SU-DHL-6 (cell line): ENCODE measurements at regions not wholly inside any gene's neighbourhood (a gene's known extent, or its start where the extent isn't known, plus 50 kb on each side); places are given as distances from the start of the nearest gene placed in this dataset.

Experiments used
- H2AFZ ChIP-seq: fragments of 200-600 bp; sonication (generic); 2 replicates; pipeline ENCODE4 v1.6.1; 2014; ENCODE audit warnings: low read depth, mild to moderate bottlenecking, moderate library complexity, mixed read lengths, antibody characterized with exemption, low read length; ENCODE audit not compliant: severe bottlenecking
- H3F3A ChIP-seq: fragments of 200-600 bp; shearing (Covaris generic); 2 replicates; pipeline ENCODE4 v1.6.0; 2016; ENCODE audit warnings: antibody characterized with exemption, mild to moderate bottlenecking; ENCODE audit not compliant: insufficient read depth
- H3K27ac ChIP-seq: fragments of 200-600 bp; sonication (generic); 2 replicates; pipeline ENCODE4 v1.5.1; 2016; ENCODE audit warnings: low read depth, mild to moderate bottlenecking, low read length, moderate library complexity, mixed read lengths
- H3K27me3 ChIP-seq: fragments of 200-600 bp; sonication (generic), shearing (Covaris generic); 2 replicates; pipeline ENCODE4 v1.6.0; 2014; ENCODE audit warnings: mild to moderate bottlenecking, low read length
- H3K36me3 ChIP-seq: fragments of 200-600 bp; sonication (generic); 2 replicates; pipeline ENCODE4 v1.6.1; 2014; ENCODE audit warnings: mild to moderate bottlenecking, low read length, mixed read lengths
- H3K4me2 ChIP-seq: fragments of 300-600, 200-600 bp; shearing (Covaris generic), sonication (generic); 2 replicates; pipeline ENCODE4 v1.6.0; 2014; ENCODE audit warnings: low read length, low read depth, mild to moderate bottlenecking; ENCODE audit not compliant: poor library complexity, severe bottlenecking
- H3K4me3 ChIP-seq: fragments of 200-600 bp; sonication (generic); 2 replicates; pipeline ENCODE4 v1.5.1; 2014; ENCODE audit warnings: antibody characterized with exemption, low read length, mild to moderate bottlenecking, mixed read lengths; ENCODE audit not compliant: insufficient read depth, poor library complexity, severe bottlenecking
- H3K79me2 ChIP-seq: fragments of 200-600 bp; sonication (generic); 2 replicates; pipeline ENCODE4 v1.6.1; 2014; ENCODE audit warnings: mild to moderate bottlenecking, low read length, moderate library complexity; ENCODE audit not compliant: insufficient read depth
- H3K9ac ChIP-seq: fragments of 200-600 bp; sonication (generic); 2 replicates; pipeline ENCODE4 v1.7.0; 2014; ENCODE audit warnings: mild to moderate bottlenecking, low read length
- H3K9me2 ChIP-seq: fragments of 200-600 bp; sonication (generic); replicated peaks from 2 replicates; pipeline ENCODE4 v1.6.1; 2014; ENCODE audit warnings: low read length; ENCODE audit not compliant: insufficient read depth
- H3K9me3 ChIP-seq: fragments of 200-600 bp; sonication (generic); 2 replicates; pipeline ENCODE4 v1.6.1; 2014; ENCODE audit warnings: low read length, mixed read lengths; ENCODE audit not compliant: insufficient read depth
- H4K20me1 ChIP-seq: fragments of 200-600 bp; sonication (generic); 2 replicates; pipeline ENCODE4 v1.6.1; 2014; ENCODE audit warnings: low read depth, mild to moderate bottlenecking, antibody characterized with exemption, low read length, moderate library complexity, mixed read lengths
- EZH2phosphoT487 ChIP-seq: fragments of 200-600 bp; sonication (generic), shearing (Covaris generic); conservative IDR thresholded peaks from 2 replicates; pipeline ENCODE4 v1.6.1; 2018; ENCODE audit warnings: mild to moderate bottlenecking, antibody characterized with exemption, low read length, moderate library complexity, mixed read lengths
- TF ChIP-seq, protein P1 (sequence below): fragments of 200-600 bp; sonication (generic); IDR thresholded peaks from one replicate; pipeline ENCODE4 v1.5.1; 2017; ENCODE audit warnings: antibody characterized with exemption, mild to moderate bottlenecking, low read length, moderate library complexity; ENCODE audit not compliant: insufficient read depth, poor library complexity, severe bottlenecking

DNA sequence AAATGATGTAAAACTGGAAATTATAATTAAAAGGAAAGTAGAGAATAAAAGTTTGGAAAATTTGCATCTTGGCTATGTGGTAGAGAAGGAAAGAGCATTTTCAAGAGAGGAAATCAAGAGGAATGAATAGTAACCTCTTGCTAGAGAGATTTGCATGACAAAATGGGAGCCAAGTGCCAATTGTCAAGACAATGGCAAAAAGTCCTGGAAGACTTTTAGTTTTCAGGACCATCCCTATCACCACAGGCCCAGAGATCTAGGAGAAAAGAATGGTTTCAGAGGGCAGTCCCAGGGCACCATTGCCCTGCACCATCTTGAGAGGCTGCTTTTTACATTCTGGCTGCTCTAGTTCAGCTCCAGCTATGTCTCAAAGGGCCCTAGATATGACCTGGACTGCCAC is 1427.6 kb downstream of the ZPLD1 start:
- Histone ChIP-seq H2AFZ (no peak overlapping the region), H3K27me3 (no peaks in the 10 kb centered on the region), H3K9me3 (no peaks in the 10 kb centered on the region), H3K4me2 (no peak overlapping the region), H3K79me2 (no peaks in the 10 kb centered on the region), H4K20me1 (no peaks in the 10 kb centered on the region), H3K9me2 (no peaks in the 10 kb centered on the region), H3K9ac (no peak overlapping the region), H3K27ac (no peak overlapping the region), H3K4me3 (no peak overlapping the region), H3K36me3 (no peaks in the 10 kb centered on the region; the same call in 1 of the 2 replicates), H3F3A (no peaks in the 10 kb centered on the region)
- TF ChIP-seq EZH2phosphoT487 = no peak
- TF ChIP-seq, protein P1, sequence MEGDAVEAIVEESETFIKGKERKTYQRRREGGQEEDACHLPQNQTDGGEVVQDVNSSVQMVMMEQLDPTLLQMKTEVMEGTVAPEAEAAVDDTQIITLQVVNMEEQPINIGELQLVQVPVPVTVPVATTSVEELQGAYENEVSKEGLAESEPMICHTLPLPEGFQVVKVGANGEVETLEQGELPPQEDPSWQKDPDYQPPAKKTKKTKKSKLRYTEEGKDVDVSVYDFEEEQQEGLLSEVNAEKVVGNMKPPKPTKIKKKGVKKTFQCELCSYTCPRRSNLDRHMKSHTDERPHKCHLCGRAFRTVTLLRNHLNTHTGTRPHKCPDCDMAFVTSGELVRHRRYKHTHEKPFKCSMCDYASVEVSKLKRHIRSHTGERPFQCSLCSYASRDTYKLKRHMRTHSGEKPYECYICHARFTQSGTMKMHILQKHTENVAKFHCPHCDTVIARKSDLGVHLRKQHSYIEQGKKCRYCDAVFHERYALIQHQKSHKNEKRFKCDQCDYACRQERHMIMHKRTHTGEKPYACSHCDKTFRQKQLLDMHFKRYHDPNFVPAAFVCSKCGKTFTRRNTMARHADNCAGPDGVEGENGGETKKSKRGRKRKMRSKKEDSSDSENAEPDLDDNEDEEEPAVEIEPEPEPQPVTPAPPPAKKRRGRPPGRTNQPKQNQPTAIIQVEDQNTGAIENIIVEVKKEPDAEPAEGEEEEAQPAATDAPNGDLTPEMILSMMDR = no peak

DNA sequence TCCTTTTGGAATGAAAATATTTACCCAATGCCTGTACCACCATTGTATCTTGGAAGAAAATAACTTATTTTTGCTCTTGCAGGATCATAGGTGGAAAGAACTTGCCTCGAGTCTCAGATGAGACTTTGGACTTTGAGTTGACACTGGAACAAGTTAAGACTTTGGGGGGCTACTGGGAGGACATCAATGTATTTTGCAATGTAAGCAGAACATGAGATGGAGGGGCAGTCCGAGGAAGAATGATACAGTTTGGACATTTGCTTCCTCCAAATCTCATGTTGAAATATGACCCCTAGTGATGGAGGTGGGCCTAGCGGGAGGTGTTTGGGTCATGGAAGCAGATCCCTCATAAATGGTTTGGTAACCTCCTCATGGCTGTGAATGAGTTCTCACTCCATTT is 1428.6 kb downstream of the ZPLD1 start:
- Histone ChIP-seq H3K9me2 (no peaks in the 10 kb centered on the region), H3K4me3 (no peak overlapping the region), H3K36me3 (no peaks in the 10 kb centered on the region), H3K27me3 (no peaks in the 10 kb centered on the region), H3K9ac (no peak overlapping the region), H3K27ac (no peak overlapping the region), H2AFZ (no peak overlapping the region), H3F3A (no peaks in the 10 kb centered on the region), H4K20me1 (no peaks in the 10 kb centered on the region), H3K4me2 (no peak overlapping the region), H3K9me3 (no peaks in the 10 kb centered on the region), H3K79me2 (no peaks in the 10 kb centered on the region)
- TF ChIP-seq, protein P1 = no peak
- TF ChIP-seq EZH2phosphoT487 = no peak

DNA sequence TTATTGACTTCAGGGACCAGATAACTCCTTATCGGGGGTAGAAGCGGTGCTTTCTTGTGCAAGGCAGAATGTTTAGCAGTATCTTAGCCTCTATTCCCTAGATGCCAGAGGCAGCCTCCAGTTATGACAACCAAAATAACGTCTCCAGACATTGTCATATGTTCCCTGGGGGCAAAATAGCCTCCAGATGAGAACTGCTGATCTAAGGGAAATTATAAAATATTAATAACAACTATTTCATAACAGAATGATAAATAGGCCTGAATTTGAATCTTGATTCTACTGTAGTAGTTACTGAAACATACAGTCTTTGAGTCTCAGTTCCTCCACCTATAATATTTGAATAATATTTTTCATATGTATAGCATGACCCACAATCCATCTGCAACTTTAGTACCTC is 1431.3 kb downstream of the ZPLD1 start:
- Histone ChIP-seq H3K27ac (no peak overlapping the region), H3K36me3 (no peaks in the 10 kb centered on the region), H3K4me2 (no peak overlapping the region), H3K27me3 (no peaks in the 10 kb centered on the region), H4K20me1 (no peaks in the 10 kb centered on the region), H3K79me2 (no peaks in the 10 kb centered on the region), H3K9me3 (no peaks in the 10 kb centered on the region), H2AFZ (no peak overlapping the region), H3K9ac (no peak overlapping the region), H3K4me3 (no peak overlapping the region), H3F3A (no peaks in the 10 kb centered on the region), H3K9me2 (no peaks in the 10 kb centered on the region)
- no peak for TF ChIP-seq EZH2phosphoT487
- TF ChIP-seq, protein P1 = no peak
